ENCODE measurements at regions not wholly inside any gene's neighbourhood (a gene's known extent, or its start where the extent isn't known, plus 50 kb on each side); places are given as distances from the start of the nearest gene placed in this dataset.
"Not testable (repeated sequence)": the region's sequence is repeated elsewhere in the genome, so short reads cannot be mapped to it uniquely, and the experiment has no call there.

GRCh38 chr5:74511770-74512169, 128.8 kb downstream of the ENC1 start:
- H3K4me1 ChIP-seq (ENCODE audit: insufficient read depth, low read length): peaks cover 18% of the 10 kb centered on the region; the same call in 1 of the 2 replicates
- H3K27me3 ChIP-seq (ENCODE audit: insufficient read depth, low read length); H3K27ac ChIP-seq (ENCODE audit: low read length); H3K4me3 ChIP-seq (ENCODE audit: low read length); H3K36me3 ChIP-seq (ENCODE audit: insufficient read depth, low read depth, low read length); H3K9me3 ChIP-seq (ENCODE audit: insufficient read depth, low read depth, low read length); H3K9ac ChIP-seq (ENCODE audit: low read depth, low read length): not testable (repeated sequence)

- Histone ChIP-seq H3K27ac (ENCODE audit: low read length) (no peak overlapping the region), H3K4me1 (ENCODE audit: insufficient read depth, low read length) (peaks cover 9% of the 10 kb centered on the region; the same call in 1 of the 2 replicates), H3K36me3 (ENCODE audit: insufficient read depth, low read depth, low read length) (no peaks in the 10 kb centered on the region), H3K9me3 (ENCODE audit: insufficient read depth, low read depth, low read length) (no peaks in the 10 kb centered on the region), H3K4me3 (ENCODE audit: low read length) (no peak overlapping the region), H3K27me3 (ENCODE audit: insufficient read depth, low read length) (no peaks in the 10 kb centered on the region), H3K9ac (ENCODE audit: low read depth, low read length) (no peak overlapping the region)
Observed at GRCh38 chr5:74510476-74511075, 130.0 kb downstream of the ENC1 start.

- H3K9me3 ChIP-seq (ENCODE audit: insufficient read depth, low read depth, low read length): no peaks in the 10 kb centered on the region
- H3K27me3 ChIP-seq (ENCODE audit: insufficient read depth, low read length): no peaks in the 10 kb centered on the region
- peaks cover 7% of the 10 kb centered on the region; the same call in 1 of the 2 replicates for H3K4me1 ChIP-seq (ENCODE audit: insufficient read depth, low read length)
Observed at GRCh38 chr5:74507370-74508005, 133.0 kb downstream of the ENC1 start.

GRCh38 chr5:74506119-74506518, 134.4 kb downstream of the ENC1 start:
- Histone ChIP-seq H3K4me1 (ENCODE audit: insufficient read depth, low read length) (peaks cover 7% of the 10 kb centered on the region; the same call in 1 of the 2 replicates), H3K27me3 (ENCODE audit: insufficient read depth, low read length) (no peaks in the 10 kb centered on the region), H3K9ac (ENCODE audit: low read depth, low read length) (no peak overlapping the region), H3K36me3 (ENCODE audit: insufficient read depth, low read depth, low read length) (no peaks in the 10 kb centered on the region), H3K4me3 (ENCODE audit: low read length) (no peak overlapping the region), H3K27ac (ENCODE audit: low read length) (no peak overlapping the region), H3K9me3 (ENCODE audit: insufficient read depth, low read depth, low read length) (no peaks in the 10 kb centered on the region)

More at GRCh38 chr5:74507370-74508005, 133.0 kb downstream of the ENC1 start:
- Histone ChIP-seq H3K9ac (ENCODE audit: low read depth, low read length) (no peak overlapping the region), H3K4me3 (ENCODE audit: low read length) (no peak overlapping the region), H3K36me3 (ENCODE audit: insufficient read depth, low read depth, low read length) (no peaks in the 10 kb centered on the region), H3K27ac (ENCODE audit: low read length) (no peak overlapping the region)

- Histone ChIP-seq H3K4me3 (ENCODE audit: low read length) (no peak overlapping the region), H3K27ac (ENCODE audit: low read length) (no peak overlapping the region), H3K9me3 (ENCODE audit: insufficient read depth, low read depth, low read length) (no peaks in the 10 kb centered on the region), H3K9ac (ENCODE audit: low read depth, low read length) (no peak overlapping the region), H3K36me3 (ENCODE audit: insufficient read depth, low read depth, low read length) (no peaks in the 10 kb centered on the region), H3K4me1 (ENCODE audit: insufficient read depth, low read length) (peaks cover 15% of the 10 kb centered on the region), H3K27me3 (ENCODE audit: insufficient read depth, low read length) (no peaks in the 10 kb centered on the region)
Observed at GRCh38 chr5:74504463-74504862, 136.1 kb downstream of the ENC1 start.

- Histone ChIP-seq H3K27ac (ENCODE audit: low read length) (no peak overlapping the region), H3K9ac (ENCODE audit: low read depth, low read length) (no peak overlapping the region), H3K4me3 (ENCODE audit: low read length) (no peak overlapping the region)
Observed at GRCh38 chr5:74502479-74502950, 138.0 kb downstream of the ENC1 start.

GRCh38 chr5:74501674-74502478, 138.7 kb downstream of the ENC1 start:
- Histone ChIP-seq H3K9me3 (ENCODE audit: insufficient read depth, low read depth, low read length) (no peaks in the 10 kb centered on the region), H3K27me3 (ENCODE audit: insufficient read depth, low read length) (no peaks in the 10 kb centered on the region), H3K9ac (ENCODE audit: low read depth, low read length) (no peak overlapping the region), H3K36me3 (ENCODE audit: insufficient read depth, low read depth, low read length) (no peaks in the 10 kb centered on the region), H3K27ac (ENCODE audit: low read length) (no peak overlapping the region), H3K4me3 (ENCODE audit: low read length) (no peak overlapping the region), H3K4me1 (ENCODE audit: insufficient read depth, low read length) (peaks cover 16% of the 10 kb centered on the region)

More at GRCh38 chr5:74502479-74502950, 138.0 kb downstream of the ENC1 start:
- H3K4me1 ChIP-seq (ENCODE audit: insufficient read depth, low read length): peaks cover 19% of the 10 kb centered on the region
- H3K9me3 ChIP-seq (ENCODE audit: insufficient read depth, low read depth, low read length): no peaks in the 10 kb centered on the region
- H3K27me3 ChIP-seq (ENCODE audit: insufficient read depth, low read length): no peaks in the 10 kb centered on the region
- H3K36me3 ChIP-seq (ENCODE audit: insufficient read depth, low read depth, low read length): no peaks in the 10 kb centered on the region

- H3K36me3 ChIP-seq (ENCODE audit: insufficient read depth, low read depth, low read length): no peaks in the 10 kb centered on the region
- H3K27ac ChIP-seq (ENCODE audit: low read length): no peak overlapping the region
- no peaks in the 10 kb centered on the region for H3K9me3 ChIP-seq (ENCODE audit: insufficient read depth, low read depth, low read length)
- H3K27me3 ChIP-seq (ENCODE audit: insufficient read depth, low read length): no peaks in the 10 kb centered on the region
- H3K4me1 ChIP-seq (ENCODE audit: insufficient read depth, low read length): peaks cover 13% of the 10 kb centered on the region
- 0 out of 2 replicates have a peak overlapping the region, but pooled peaks have one; percentile 3 for H3K9ac ChIP-seq (ENCODE audit: low read depth, low read length)
- no peak overlapping the region for H3K4me3 ChIP-seq (ENCODE audit: low read length)
Observed at GRCh38 chr5:74500110-74500917, 140.2 kb downstream of the ENC1 start.

- Histone ChIP-seq H3K9ac (ENCODE audit: low read depth, low read length) (peak overlapping the region; percentile 3; the same call in 1 of the 2 replicates), H3K27me3 (ENCODE audit: insufficient read depth, low read length) (no peaks in the 10 kb centered on the region), H3K27ac (ENCODE audit: low read length) (no peak overlapping the region), H3K4me1 (ENCODE audit: insufficient read depth, low read length) (peaks cover 13% of the 10 kb centered on the region), H3K36me3 (ENCODE audit: insufficient read depth, low read depth, low read length) (no peaks in the 10 kb centered on the region), H3K4me3 (ENCODE audit: low read length) (no peak overlapping the region), H3K9me3 (ENCODE audit: insufficient read depth, low read depth, low read length) (no peaks in the 10 kb centered on the region)
Observed at GRCh38 chr5:74499256-74500050, 141.1 kb downstream of the ENC1 start.

- Histone ChIP-seq H3K36me3 (ENCODE audit: insufficient read depth, low read depth, low read length) (no peaks in the 10 kb centered on the region), H3K9me3 (ENCODE audit: insufficient read depth, low read depth, low read length) (no peaks in the 10 kb centered on the region), H3K4me3 (ENCODE audit: low read length) (no peak overlapping the region), H3K4me1 (ENCODE audit: insufficient read depth, low read length) (peaks cover 13% of the 10 kb centered on the region), H3K9ac (ENCODE audit: low read depth, low read length) (no peak overlapping the region), H3K27ac (ENCODE audit: low read length) (no peak overlapping the region), H3K27me3 (ENCODE audit: insufficient read depth, low read length) (no peaks in the 10 kb centered on the region)
Observed at GRCh38 chr5:74497706-74498105, 142.8 kb downstream of the ENC1 start.
